Activated naive CD8-positive, alpha-beta T cell (primary cell): ENCODE measurements at regions not wholly inside any gene's neighbourhood (a gene's known extent, or its start where the extent isn't known, plus 50 kb on each side); places are given as distances from the start of the nearest gene placed in this dataset.
"Not testable (repeated sequence)": the region's sequence is repeated elsewhere in the genome, so short reads cannot be mapped to it uniquely, and the experiment has no call there.

Source experiments
- H3K27ac Mint-ChIP-seq: one replicate; pipeline ENCODE4 v1.8.0; 2021; ENCODE audit warnings: mixed read lengths
- H3K27me3 Mint-ChIP-seq: one replicate; pipeline ENCODE4 v1.8.0; 2021; ENCODE audit warnings: mixed read lengths
- H3K36me3 Mint-ChIP-seq: one replicate; pipeline ENCODE4 v1.8.0; 2021; ENCODE audit warnings: mixed read lengths
- H3K4me1 Mint-ChIP-seq: one replicate; pipeline ENCODE4 v1.8.0; 2021; ENCODE audit warnings: low read depth, mixed read lengths
- H3K4me3 Mint-ChIP-seq: one replicate; pipeline ENCODE4 v1.8.0; 2021; ENCODE audit warnings: mild to moderate bottlenecking, mixed read lengths
- H3K9me3 Mint-ChIP-seq: one replicate; pipeline ENCODE4 v1.8.0; 2021; ENCODE audit warnings: low read depth, mixed read lengths

DNA sequence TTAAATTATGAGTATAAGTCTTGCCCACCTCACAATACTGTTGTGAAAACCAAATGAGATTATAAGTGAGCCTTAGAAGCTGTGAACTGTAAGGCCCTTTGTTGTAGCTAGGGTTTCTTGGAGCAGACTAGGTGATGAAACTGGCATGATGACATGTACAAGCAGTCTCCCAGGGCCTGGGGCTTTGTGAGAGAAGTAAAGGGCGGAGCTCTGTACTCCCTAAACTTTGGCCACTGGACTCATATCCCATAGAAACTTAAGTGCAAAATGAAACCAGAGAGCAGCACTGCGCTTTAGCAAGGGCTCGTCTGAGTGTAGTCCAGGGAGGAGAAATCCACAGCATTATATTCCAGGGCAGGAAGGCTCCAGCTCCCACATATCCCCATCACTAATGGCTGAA is 385.6 kb upstream of the FGF16 start:
- no peak overlapping the region for H3K4me3 Mint-ChIP-seq
- H3K27me3 Mint-ChIP-seq = no peaks in the 10 kb centered on the region
- no peaks in the 10 kb centered on the region for H3K4me1 Mint-ChIP-seq
- H3K36me3 Mint-ChIP-seq = no peaks in the 10 kb centered on the region
- no peak overlapping the region for H3K27ac Mint-ChIP-seq
- no peaks in the 10 kb centered on the region for H3K9me3 Mint-ChIP-seq

DNA sequence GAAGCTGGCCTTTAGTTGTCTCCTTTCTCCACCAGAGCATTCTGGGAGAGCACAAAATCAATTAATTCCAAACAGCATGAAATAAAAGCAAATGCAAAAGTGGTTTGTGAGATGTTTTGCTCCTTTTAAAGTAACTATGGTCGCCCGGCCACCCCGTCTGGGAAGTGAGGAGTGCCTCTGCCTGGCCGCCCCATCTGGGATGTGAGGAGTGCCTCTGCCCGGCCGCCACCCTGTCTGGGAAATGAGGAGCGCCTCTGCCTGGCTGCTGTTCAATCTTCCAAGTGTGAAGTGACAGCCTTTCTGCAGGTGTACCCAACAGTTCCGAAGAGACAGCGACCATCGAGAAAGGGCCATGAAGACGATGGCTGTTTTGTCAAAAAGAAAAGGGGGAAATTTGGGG is 381.3 kb upstream of the FGF16 start:
- no peaks in the 10 kb centered on the region for H3K36me3 Mint-ChIP-seq
- H3K27ac Mint-ChIP-seq = no peak overlapping the region
- no peak overlapping the region for H3K4me3 Mint-ChIP-seq
- H3K9me3 Mint-ChIP-seq = no peaks in the 10 kb centered on the region
- H3K4me1 Mint-ChIP-seq = peaks cover 10% of the 10 kb centered on the region
- H3K27me3 Mint-ChIP-seq = peaks cover 1% of the 10 kb centered on the region

GRCh38 chrX:77070202-77070918 is 376.8 kb upstream of the FGF16 start:
- Mint-ChIP-seq H3K4me3 (peak overlapping the region; percentile 41), H3K27ac (peak overlapping the region; percentile 11)

GRCh38 chrX:77076896-77077295 is 370.3 kb upstream of the FGF16 start:
- H3K27ac Mint-ChIP-seq = no peak overlapping the region
- peaks cover 4% of the 10 kb centered on the region for H3K9me3 Mint-ChIP-seq
- no peaks in the 10 kb centered on the region for H3K4me1 Mint-ChIP-seq
- H3K36me3 Mint-ChIP-seq = peaks cover 2% of the 10 kb centered on the region
- H3K27me3 Mint-ChIP-seq = no peaks in the 10 kb centered on the region
- no peak overlapping the region for H3K4me3 Mint-ChIP-seq

More at GRCh38 chrX:77070202-77070918, 376.8 kb upstream of the FGF16 start:
- Mint-ChIP-seq H3K36me3 (no peaks in the 10 kb centered on the region), H3K9me3 (peaks cover 4% of the 10 kb centered on the region), H3K27me3 (peaks cover 1% of the 10 kb centered on the region), H3K4me1 (peaks cover 10% of the 10 kb centered on the region)

DNA sequence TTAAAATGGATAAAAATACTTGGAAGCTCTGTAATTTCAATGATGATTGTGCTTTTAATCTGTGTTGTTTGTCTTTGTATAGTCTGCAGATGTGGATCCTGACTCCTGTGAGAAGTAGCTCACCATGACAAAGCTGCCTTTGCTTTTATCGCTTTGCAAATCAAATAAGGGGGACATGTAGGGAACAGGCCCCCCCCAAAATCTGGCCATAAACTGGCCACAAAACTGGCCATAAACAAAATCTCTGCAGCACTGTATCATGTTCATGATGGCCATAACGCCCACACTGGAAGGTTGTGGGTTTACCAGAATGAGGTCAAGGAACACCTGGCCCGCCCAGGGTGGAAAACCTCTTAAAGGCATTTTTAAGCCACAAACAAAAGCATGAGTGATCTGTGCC is 366.0 kb upstream of the FGF16 start:
- H3K4me1 Mint-ChIP-seq, H3K36me3 Mint-ChIP-seq, H3K27ac Mint-ChIP-seq, H3K4me3 Mint-ChIP-seq, H3K9me3 Mint-ChIP-seq, H3K27me3 Mint-ChIP-seq: not testable (repeated sequence)

- no peaks in the 10 kb centered on the region for H3K4me1 Mint-ChIP-seq
- H3K36me3 Mint-ChIP-seq = peaks cover 2% of the 10 kb centered on the region
- no peaks in the 10 kb centered on the region for H3K9me3 Mint-ChIP-seq
- H3K27me3 Mint-ChIP-seq = peaks cover 2% of the 10 kb centered on the region
- no peak overlapping the region for H3K27ac Mint-ChIP-seq
- H3K4me3 Mint-ChIP-seq = no peak overlapping the region
These were observed 361.8 kb upstream of the FGF16 start for GRCh38 chrX:77085372-77085771.

DNA sequence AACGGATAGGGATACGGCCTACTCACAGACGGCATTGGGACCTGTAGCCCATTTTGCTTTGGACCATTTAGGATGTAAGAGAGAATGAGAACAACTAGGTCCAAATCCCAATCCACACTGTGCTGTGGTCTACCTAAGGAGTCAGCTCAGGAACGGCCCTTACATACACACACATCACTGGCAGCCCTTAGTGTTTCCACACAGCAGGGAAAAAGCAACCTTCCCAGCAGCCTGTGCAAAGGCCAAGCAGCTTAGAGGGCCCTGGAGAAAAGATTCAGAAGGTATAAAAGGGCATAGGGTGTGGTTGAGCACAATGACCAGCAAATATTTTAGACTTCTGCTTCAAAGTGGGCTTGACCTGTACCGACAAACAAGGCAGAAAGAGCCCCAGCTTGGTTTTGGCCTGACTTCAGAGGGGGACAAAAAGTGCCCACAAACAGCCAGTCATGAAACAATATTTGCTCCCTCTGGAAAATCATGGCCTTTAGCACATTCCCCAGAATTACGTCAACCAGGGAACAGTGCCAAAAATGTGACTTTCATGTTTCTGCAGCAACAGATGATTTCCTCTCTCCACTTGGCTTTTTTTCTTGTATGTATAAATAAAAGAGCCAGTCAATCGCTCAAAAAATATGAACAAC is 359.5 kb upstream of the FGF16 start:
- Mint-ChIP-seq H3K4me3 (no peak overlapping the region), H3K27me3 (peaks cover 2% of the 10 kb centered on the region)

GRCh38 chrX:77088233-77088632 is 359.0 kb upstream of the FGF16 start:
- Mint-ChIP-seq H3K4me3 (no peak overlapping the region), H3K4me1 (no peaks in the 10 kb centered on the region), H3K36me3 (no peaks in the 10 kb centered on the region), H3K27ac (no peak overlapping the region), H3K9me3 (no peaks in the 10 kb centered on the region), H3K27me3 (peaks cover 2% of the 10 kb centered on the region)

More for the DNA sequence above, 359.5 kb upstream of the FGF16 start:
- H3K4me1 Mint-ChIP-seq = no peaks in the 10 kb centered on the region
- H3K27ac Mint-ChIP-seq = no peak overlapping the region
- no peaks in the 10 kb centered on the region for H3K36me3 Mint-ChIP-seq
- no peaks in the 10 kb centered on the region for H3K9me3 Mint-ChIP-seq

DNA sequence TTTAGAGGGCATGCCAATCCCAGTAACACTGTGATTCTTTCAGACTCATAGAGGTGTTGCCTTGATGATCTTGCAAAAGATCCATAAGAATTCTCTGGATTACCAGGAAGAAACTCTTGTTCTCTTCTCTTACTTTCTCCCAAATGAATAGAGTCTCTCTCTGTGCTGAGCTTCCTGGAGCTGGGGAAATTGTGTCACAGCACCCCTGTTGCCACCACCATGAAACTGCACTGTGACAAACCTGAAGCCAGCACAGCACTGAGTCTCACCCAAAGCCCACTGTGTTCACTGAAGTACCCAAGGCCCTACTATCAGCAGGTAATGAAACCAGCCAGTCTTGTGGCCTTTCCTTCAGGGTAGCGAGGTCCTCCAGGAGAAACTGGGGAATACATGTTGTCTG is 332.7 kb upstream of the FGF16 start:
- no peaks in the 10 kb centered on the region for H3K36me3 Mint-ChIP-seq
- no peak overlapping the region for H3K27ac Mint-ChIP-seq
- H3K9me3 Mint-ChIP-seq = no peaks in the 10 kb centered on the region
- H3K4me1 Mint-ChIP-seq = no peaks in the 10 kb centered on the region
- H3K4me3 Mint-ChIP-seq = no peak overlapping the region
- no peaks in the 10 kb centered on the region for H3K27me3 Mint-ChIP-seq

- H3K4me3 Mint-ChIP-seq = no peak overlapping the region
- no peak overlapping the region for H3K27ac Mint-ChIP-seq
- no peaks in the 10 kb centered on the region for H3K4me1 Mint-ChIP-seq
- no peaks in the 10 kb centered on the region for H3K27me3 Mint-ChIP-seq
- H3K9me3 Mint-ChIP-seq = peaks cover 7% of the 10 kb centered on the region
- no peaks in the 10 kb centered on the region for H3K36me3 Mint-ChIP-seq
These were observed 328.5 kb upstream of the FGF16 start for GRCh38 chrX:77118686-77119085.

DNA sequence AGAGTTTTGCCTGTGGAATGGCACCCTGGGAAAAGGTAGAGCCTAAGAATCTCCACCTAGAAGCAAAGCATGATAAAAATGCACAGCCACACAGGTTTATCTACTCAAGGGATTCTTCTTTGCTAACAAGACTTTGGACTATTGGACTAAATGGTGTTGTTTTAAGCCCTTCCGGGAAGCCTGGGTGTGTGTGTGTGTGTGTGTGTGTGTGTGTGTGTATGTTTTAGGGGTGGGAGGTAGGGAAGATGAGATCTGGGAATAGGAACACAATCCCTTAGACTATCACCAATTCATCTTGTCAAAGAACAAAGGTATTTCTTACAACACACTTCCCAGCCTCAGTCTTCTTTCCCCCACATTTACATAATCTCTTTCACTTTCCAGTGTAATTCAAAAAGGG is 327.5 kb upstream of the FGF16 start:
- Mint-ChIP-seq H3K4me1 (no peaks in the 10 kb centered on the region), H3K9me3 (peaks cover 7% of the 10 kb centered on the region), H3K27me3 (no peaks in the 10 kb centered on the region), H3K4me3 (no peak overlapping the region), H3K36me3 (no peaks in the 10 kb centered on the region), H3K27ac (no peak overlapping the region)

DNA sequence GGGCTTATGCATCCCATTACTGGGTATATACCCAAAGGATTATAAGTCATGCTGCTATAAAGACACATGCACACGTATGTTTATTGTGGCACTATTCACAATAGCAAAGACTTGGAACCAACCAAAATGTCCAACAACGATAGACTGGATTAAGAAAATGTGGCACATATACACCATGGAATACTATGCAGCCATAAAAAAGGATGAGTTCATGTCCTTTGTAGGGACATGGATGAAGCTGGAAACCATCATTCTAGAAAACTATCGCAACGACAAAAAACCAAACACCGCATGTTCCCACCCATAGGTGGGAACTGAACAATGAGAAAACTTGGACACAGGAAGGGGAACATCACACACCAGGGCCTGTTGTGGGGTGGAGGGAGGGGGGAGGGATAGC is 323.3 kb upstream of the FGF16 start:
- not testable (repeated sequence) for H3K4me1 Mint-ChIP-seq, H3K27ac Mint-ChIP-seq, H3K4me3 Mint-ChIP-seq, H3K9me3 Mint-ChIP-seq, H3K27me3 Mint-ChIP-seq, H3K36me3 Mint-ChIP-seq

DNA sequence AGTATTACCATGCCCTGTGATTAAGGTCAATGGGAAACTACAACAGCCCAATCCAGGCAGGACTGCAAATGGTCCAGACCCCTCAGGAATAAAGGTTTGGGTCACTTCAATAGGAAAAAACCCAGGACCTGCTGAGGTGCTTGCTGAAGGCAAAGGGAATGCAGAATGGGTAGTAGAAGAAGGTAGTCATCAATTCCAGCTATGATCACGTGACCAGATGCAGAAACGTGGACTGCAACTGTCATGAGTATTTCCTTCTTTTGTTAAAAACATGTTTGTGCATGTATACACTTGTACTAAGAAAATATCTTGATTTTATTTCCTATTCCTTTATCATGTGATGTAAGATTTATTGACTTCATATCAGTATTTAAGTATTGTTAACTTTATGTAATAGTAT is 319.6 kb upstream of the FGF16 start:
- not testable (repeated sequence) for H3K4me3 Mint-ChIP-seq, H3K36me3 Mint-ChIP-seq, H3K4me1 Mint-ChIP-seq, H3K9me3 Mint-ChIP-seq, H3K27me3 Mint-ChIP-seq, H3K27ac Mint-ChIP-seq

DNA sequence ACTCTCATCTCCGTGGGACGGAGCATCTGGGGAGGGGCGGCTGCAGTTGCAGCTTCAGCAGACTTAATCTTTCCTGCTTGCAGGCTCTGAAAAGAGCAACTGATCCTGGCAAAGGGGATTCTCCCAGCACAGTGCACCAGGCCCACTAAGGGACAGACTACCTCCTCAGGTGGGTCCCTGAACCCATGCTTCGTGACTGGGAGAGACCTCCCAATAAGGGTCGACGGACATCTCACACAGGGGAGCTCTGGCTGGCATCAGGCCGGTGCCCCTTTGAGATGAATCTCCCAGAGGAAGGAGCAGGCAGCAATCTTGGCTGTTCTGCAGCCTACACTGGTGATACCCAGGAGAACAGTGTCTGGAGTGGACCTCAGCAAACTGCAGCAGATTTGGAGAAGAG is 303.3 kb upstream of the FGF16 start:
- no peaks in the 10 kb centered on the region for H3K4me1 Mint-ChIP-seq
- peaks cover 7% of the 10 kb centered on the region for H3K9me3 Mint-ChIP-seq
- H3K4me3 Mint-ChIP-seq = no peak overlapping the region
- H3K27me3 Mint-ChIP-seq = peaks cover 1% of the 10 kb centered on the region
- H3K27ac Mint-ChIP-seq = no peak overlapping the region
- H3K36me3 Mint-ChIP-seq = no peaks in the 10 kb centered on the region

DNA sequence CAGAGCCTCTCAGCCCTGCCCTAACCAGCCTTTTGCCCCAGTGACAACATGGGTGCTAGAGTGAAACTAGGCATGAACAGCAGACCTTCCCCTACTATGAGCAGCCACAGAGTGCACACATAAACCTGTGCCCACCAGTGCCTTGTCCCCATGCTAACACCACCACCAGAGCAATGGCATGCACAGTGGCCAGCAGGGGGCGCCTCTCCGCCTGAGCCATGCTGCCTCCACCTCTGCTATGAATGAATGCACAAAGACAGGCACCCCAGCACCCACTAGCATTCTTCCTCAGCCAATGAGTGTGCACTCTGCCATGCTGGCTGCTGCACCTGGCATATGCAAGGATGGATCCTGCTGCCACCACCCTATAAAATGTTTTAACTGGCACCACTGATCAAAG is 286.9 kb upstream of the FGF16 start:
- Mint-ChIP-seq H3K4me3 (no peak overlapping the region), H3K27me3 (no peaks in the 10 kb centered on the region), H3K36me3 (no peaks in the 10 kb centered on the region), H3K27ac (no peak overlapping the region), H3K4me1 (no peaks in the 10 kb centered on the region), H3K9me3 (peaks cover 17% of the 10 kb centered on the region)

GRCh38 chrX:77162777-77163176 is 284.4 kb upstream of the FGF16 start:
- Mint-ChIP-seq H3K27me3 (no peaks in the 10 kb centered on the region), H3K36me3 (no peaks in the 10 kb centered on the region), H3K4me1 (no peaks in the 10 kb centered on the region), H3K4me3 (no peak overlapping the region), H3K9me3 (peaks cover 15% of the 10 kb centered on the region), H3K27ac (no peak overlapping the region)
